ENCODE measurements at regions not wholly inside any gene's neighbourhood (a gene's known extent, or its start where the extent isn't known, plus 50 kb on each side); places are given as distances from the start of the nearest gene placed in this dataset.

DNA sequence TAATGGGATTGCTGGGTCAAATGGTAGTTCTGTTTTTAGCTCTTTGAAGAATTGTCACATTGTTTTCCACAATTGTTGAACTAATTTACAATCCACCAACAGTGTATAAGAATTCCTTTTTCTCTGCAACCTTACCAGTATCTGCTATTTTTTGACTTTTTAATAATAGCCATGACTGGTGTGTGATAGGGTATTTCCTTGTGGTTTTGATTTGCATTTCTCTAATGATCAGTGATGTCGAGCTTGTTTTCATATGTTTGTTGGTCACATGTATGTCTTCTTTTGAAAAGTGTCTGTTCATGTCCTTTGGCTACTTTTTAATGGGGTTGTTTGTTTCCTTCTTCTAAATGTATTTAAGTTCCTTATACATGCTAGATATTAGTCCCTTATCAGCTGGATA is 322.3 kb downstream of the CDH2 start:
- no peaks in the 10 kb centered on the region for H3K36me3 ChIP-seq (ENCODE audit: control insufficient read depth in 2 of 2, extremely low read depth in 1 of 2, insufficient read depth in 2 of 2, low read length in 2 of 2)
- H2AFZ ChIP-seq (ENCODE audit: low read depth, low read length): no peak overlapping the region
- H3K4me2 ChIP-seq (ENCODE audit: insufficient read depth, low read length): no peak overlapping the region
- intact Hi-C loops (cut with micrococcal nuclease): no loop called here
- H4K20me1 ChIP-seq (replicated peaks; ENCODE audit: control insufficient read depth, extremely low read depth, insufficient read depth, low read length): no peaks in the 10 kb centered on the region
- TF ChIP-seq, protein P1, sequence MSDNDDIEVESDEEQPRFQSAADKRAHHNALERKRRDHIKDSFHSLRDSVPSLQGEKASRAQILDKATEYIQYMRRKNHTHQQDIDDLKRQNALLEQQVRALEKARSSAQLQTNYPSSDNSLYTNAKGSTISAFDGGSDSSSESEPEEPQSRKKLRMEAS (IDR thresholded peaks at IDR 0.05; ENCODE audit: insufficient read depth, insufficient read length): no peak
- no peak for TF ChIP-seq EZH2 (IDR thresholded peaks at IDR 0.05; ENCODE audit: borderline replicate concordance, low read depth, low read length, severe bottlenecking)
- no peak for TF ChIP-seq MYC (IDR thresholded peaks at IDR 0.05; ENCODE audit: low read depth, low read length)
- TF ChIP-seq POLR2A (IDR thresholded peaks at IDR 0.05; ENCODE audit: low read depth, low read length): no peak
- TF ChIP-seq, protein P2, sequence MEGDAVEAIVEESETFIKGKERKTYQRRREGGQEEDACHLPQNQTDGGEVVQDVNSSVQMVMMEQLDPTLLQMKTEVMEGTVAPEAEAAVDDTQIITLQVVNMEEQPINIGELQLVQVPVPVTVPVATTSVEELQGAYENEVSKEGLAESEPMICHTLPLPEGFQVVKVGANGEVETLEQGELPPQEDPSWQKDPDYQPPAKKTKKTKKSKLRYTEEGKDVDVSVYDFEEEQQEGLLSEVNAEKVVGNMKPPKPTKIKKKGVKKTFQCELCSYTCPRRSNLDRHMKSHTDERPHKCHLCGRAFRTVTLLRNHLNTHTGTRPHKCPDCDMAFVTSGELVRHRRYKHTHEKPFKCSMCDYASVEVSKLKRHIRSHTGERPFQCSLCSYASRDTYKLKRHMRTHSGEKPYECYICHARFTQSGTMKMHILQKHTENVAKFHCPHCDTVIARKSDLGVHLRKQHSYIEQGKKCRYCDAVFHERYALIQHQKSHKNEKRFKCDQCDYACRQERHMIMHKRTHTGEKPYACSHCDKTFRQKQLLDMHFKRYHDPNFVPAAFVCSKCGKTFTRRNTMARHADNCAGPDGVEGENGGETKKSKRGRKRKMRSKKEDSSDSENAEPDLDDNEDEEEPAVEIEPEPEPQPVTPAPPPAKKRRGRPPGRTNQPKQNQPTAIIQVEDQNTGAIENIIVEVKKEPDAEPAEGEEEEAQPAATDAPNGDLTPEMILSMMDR (IDR thresholded peaks at IDR 0.05; ENCODE audit: extremely low read depth in 1 of 2, insufficient read depth in 1 of 2, low read depth in 1 of 2, low read length in 2 of 2): no peak
- no peak for TF ChIP-seq POLR2AphosphoS5 (IDR thresholded peaks at IDR 0.05; ENCODE audit: insufficient read depth, low read depth, low read length)
- TF ChIP-seq JUN (IDR thresholded peaks at IDR 0.05; ENCODE audit: borderline replicate concordance, insufficient read depth, insufficient read length, low read depth): no peak
- TF ChIP-seq FOS (IDR thresholded peaks at IDR 0.05; ENCODE audit: borderline replicate concordance, insufficient read depth, low read length): no peak
- no peak for TF ChIP-seq GATA2 (IDR thresholded peaks at IDR 0.05; ENCODE audit: insufficient read depth, insufficient read length, low read depth, low read length)
- no peak overlapping the region for H3K27ac ChIP-seq (ENCODE audit: insufficient read depth, low read depth, low read length)
- H3K79me2 ChIP-seq (ENCODE audit: control insufficient read depth, insufficient read depth, low read length): no peaks in the 10 kb centered on the region
- no peak for FAIRE-seq
- dilution Hi-C loops (cut with MboI; ENCODE audit: extremely low pct_ligation_motif_present, low sequenced_read_pairs): no loop called here
- ChIA-PET CTCF (no interaction called here), POLR2A (no interaction called here)
- BruUV-seq (replicated peaks): no TSS peak
- no peak overlapping the region for H3K4me3 ChIP-seq (replicated peaks in 1 of 3; ENCODE audit: insufficient read depth in 1 of 3, low read depth in 1 of 3, low read length in 3 of 3)
- no peaks in the 10 kb centered on the region for H3K4me1 ChIP-seq (ENCODE audit: control insufficient read depth, extremely low read depth, insufficient read depth, low read length)
- H3K27me3 ChIP-seq (ENCODE audit: control insufficient read depth in 2 of 2, insufficient read depth in 2 of 2, low read length in 2 of 2): no peaks in the 10 kb centered on the region
- no peaks in the 10 kb centered on the region for H3K9me1 ChIP-seq (replicated peaks; ENCODE audit: control insufficient read depth, extremely low read depth, insufficient read depth, low read length)
- DNase-seq (ENCODE audit: low read depth, low spot score): no peak
- H3K9me3 ChIP-seq (replicated peaks; ENCODE audit: control insufficient read depth, insufficient read depth, low read length): no peaks in the 10 kb centered on the region
- H3K9ac ChIP-seq (replicated peaks; ENCODE audit: extremely low read depth, insufficient read depth, low read length): no peak overlapping the region
